HepG2 (cell line): ENCODE measurements at regions not wholly inside any gene's neighbourhood (a gene's known extent, or its start where the extent isn't known, plus 50 kb on each side); places are given as distances from the start of the nearest gene placed in this dataset.

ENCODE experiments used
- ARNT2 ChIP-seq: sonication (generic); formaldehyde crosslinking; IDR thresholded peaks from 2 replicates; pipeline ENCODE4 v1.8.0; 2022; ENCODE audit warnings: mild to moderate bottlenecking, low read depth, missing genetic modification reagents, moderate library complexity
- CBFB ChIP-seq: sonication (generic); formaldehyde crosslinking; IDR thresholded peaks from 2 replicates; pipeline ENCODE4 v1.4.0; 2020; ENCODE audit warnings: missing genetic modification reagents
- MAZ ChIP-seq, 2 experiments: sonication (generic) in 1 of 2; formaldehyde crosslinking in 1 of 2; IDR thresholded peaks; 2 replicates each; pipeline versions ENCODE4 v1.5.0 to v1.6.1; 2012 to 2020; ENCODE audit warnings: low read depth in 2 of 2, mild to moderate bottlenecking in 2 of 2, borderline replicate concordance in 1 of 2, improper control_type of control experiment in 1 of 2, low read length in 1 of 2, missing genetic modification reagents in 1 of 2, moderate library complexity in 1 of 2
- ZBTB20 ChIP-seq: sonication (generic); formaldehyde crosslinking; IDR thresholded peaks from 2 replicates; pipeline ENCODE4 v1.8.1; 2023; ENCODE audit warnings: missing genetic modification reagents, low read depth, mild to moderate bottlenecking, borderline replicate concordance
- ZNF280D ChIP-seq: sonication (generic); formaldehyde crosslinking; IDR thresholded peaks from 2 replicates; pipeline ENCODE4 v1.5.1; 2020; ENCODE audit warnings: mild to moderate bottlenecking, missing genetic modification reagents
- ZNF333 ChIP-seq: sonication (generic); formaldehyde crosslinking; IDR thresholded peaks from 2 replicates; pipeline ENCODE4 v1.4.0; 2020; ENCODE audit warnings: mild to moderate bottlenecking, missing genetic modification reagents, borderline replicate concordance
- ZNF512 ChIP-seq: sonication (generic); formaldehyde crosslinking; IDR thresholded peaks from 2 replicates; pipeline ENCODE4 v1.4.0; 2020; ENCODE audit warnings: mild to moderate bottlenecking, missing genetic modification reagents
- ZNF546 ChIP-seq: sonication (generic); formaldehyde crosslinking; conservative IDR thresholded peaks from 2 replicates; pipeline ENCODE4 v1.8.1; 2023; ENCODE audit warnings: mild to moderate bottlenecking, missing genetic modification reagents
- ZSCAN29 ChIP-seq: sonication (generic); formaldehyde crosslinking; conservative IDR thresholded peaks from 2 replicates; pipeline ENCODE4 v1.4.0; 2020; ENCODE audit warnings: mild to moderate bottlenecking, missing genetic modification reagents

GRCh38 chr6:112622036-112622435 is 274.9 kb downstream of the RFPL4B start (continued):
- TF ChIP-seq ZNF512 = no peak
- no peak for TF ChIP-seq CBFB (CRISPR knock-in tag)
- TF ChIP-seq ARNT2 (CRISPR knock-in tag) = no peak
- TF ChIP-seq ZNF280D (CRISPR knock-in tag) = no peak
- no peak for TF ChIP-seq ZSCAN29
- TF ChIP-seq ZNF546 (CRISPR knock-in tag) = no peak
- no peak for TF ChIP-seq ZBTB20 (CRISPR knock-in tag)
- TF ChIP-seq MAZ (IDR thresholded peaks at IDR 0.05; ENCODE audit: borderline replicate concordance, low read depth, low read length) = no peak
- no peak for TF ChIP-seq MAZ (CRISPR knock-in tag; IDR thresholded peaks at IDR 0.05; ENCODE audit: low read depth)
- no peak for TF ChIP-seq ZNF333 (CRISPR knock-in tag)
